Epithelial cell of proximal tubule (primary cell): ENCODE measurements at regions not wholly inside any gene's neighbourhood (a gene's known extent, or its start where the extent isn't known, plus 50 kb on each side); places are given as distances from the start of the nearest gene placed in this dataset.

Source experiments
- DNase-seq: peaks from one replicate; pipeline ENCODE4 v3.0.0-alpha.2; 2011; ENCODE audit warnings: low read depth
- H3K4me3 ChIP-seq: 2 replicates; pipeline ENCODE4 v1.5.1; 2011; ENCODE audit warnings: low read depth, mild to moderate bottlenecking, low read length
- TF ChIP-seq, protein P1 (sequence below): conservative IDR thresholded peaks from 2 replicates; pipeline ENCODE4 v1.5.1; 2012; ENCODE audit warnings: low read depth, mild to moderate bottlenecking, low read length

DNA sequence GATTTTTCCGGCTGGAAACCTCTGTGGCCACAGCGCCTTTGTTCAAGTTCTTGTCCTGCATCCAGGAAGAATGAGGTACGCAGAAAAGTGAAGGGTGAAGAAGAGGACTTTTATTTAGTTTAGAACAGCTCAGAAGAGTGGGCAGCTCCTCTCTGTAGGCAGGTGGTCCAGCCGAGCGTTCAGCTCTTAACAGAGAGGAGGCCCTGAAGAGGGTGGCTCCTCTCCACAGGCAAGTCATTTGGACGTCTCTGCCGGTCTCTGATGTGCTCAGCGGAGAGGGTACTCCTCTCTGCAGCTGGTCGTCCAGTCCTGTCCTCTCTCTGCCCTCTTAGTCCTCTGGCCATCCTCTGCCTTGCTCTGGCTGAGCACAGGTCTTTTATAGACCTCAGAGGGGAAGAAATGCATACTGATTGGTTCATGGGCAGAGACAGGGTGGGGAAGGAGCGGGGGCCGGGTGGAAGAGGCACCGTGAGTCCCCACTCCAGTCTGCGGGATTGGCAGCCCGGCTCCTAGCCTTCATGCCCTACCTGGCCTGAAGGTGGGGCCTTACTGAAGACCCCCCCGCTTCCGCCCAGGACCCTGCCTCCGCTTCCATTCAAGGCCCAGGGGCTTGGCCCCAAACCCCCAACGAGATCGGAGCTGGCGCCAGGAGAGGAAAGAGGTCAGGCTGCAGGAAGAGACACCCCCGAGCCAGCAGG lies 70.0 kb upstream of the NKD1 start:
- DNase-seq, result no peak
- TF ChIP-seq, protein P1, sequence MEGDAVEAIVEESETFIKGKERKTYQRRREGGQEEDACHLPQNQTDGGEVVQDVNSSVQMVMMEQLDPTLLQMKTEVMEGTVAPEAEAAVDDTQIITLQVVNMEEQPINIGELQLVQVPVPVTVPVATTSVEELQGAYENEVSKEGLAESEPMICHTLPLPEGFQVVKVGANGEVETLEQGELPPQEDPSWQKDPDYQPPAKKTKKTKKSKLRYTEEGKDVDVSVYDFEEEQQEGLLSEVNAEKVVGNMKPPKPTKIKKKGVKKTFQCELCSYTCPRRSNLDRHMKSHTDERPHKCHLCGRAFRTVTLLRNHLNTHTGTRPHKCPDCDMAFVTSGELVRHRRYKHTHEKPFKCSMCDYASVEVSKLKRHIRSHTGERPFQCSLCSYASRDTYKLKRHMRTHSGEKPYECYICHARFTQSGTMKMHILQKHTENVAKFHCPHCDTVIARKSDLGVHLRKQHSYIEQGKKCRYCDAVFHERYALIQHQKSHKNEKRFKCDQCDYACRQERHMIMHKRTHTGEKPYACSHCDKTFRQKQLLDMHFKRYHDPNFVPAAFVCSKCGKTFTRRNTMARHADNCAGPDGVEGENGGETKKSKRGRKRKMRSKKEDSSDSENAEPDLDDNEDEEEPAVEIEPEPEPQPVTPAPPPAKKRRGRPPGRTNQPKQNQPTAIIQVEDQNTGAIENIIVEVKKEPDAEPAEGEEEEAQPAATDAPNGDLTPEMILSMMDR, result no peak

GRCh38 chr16:50476486-50477255 lies 71.5 kb upstream of the NKD1 start:
- H3K4me3 ChIP-seq, result no peak overlapping the region
- DNase-seq, result no peak
- TF ChIP-seq, protein P1, result no peak

More for the DNA sequence above, 70.0 kb upstream of the NKD1 start:
- no peak overlapping the region for H3K4me3 ChIP-seq

DNA sequence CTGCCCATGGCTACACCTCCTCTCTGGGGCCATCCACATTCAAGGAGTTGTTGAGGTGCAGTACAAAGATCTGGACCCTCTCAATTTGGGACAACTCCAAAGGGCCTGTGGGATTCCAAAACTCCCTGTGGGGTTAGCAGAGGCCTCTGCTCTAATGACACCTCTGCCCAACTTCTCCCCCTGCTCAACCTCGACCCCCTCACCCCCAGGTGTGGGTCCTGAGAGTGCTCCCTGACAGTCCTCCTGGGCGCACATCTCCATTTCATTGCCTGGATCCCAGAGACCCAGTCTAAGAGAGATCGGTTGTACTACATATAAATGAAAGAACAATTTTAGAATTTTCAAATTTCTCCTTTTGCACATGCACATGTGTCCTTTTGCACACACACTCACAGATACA lies 73.0 kb upstream of the NKD1 start:
- no peak for DNase-seq
- TF ChIP-seq, protein P1, result no peak
- no peak overlapping the region for H3K4me3 ChIP-seq

DNA sequence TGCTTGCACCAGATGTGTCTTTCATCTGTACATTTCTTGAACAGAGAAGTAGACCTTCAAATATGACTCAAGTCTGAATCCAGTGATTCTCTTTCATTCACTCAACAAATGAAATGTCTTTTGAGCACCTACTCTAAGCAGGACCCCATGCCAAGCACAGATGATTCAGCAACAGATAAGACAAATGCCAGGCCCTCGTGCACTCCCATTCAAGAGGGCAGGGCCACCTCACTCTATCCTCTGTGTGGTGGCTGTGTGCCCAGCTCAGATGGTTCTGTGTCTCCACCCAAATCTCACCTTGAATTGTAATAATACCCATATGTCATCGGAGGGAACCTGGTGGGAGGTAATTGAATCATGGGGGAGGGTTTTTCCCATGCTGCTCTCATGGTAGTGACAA lies 74.1 kb upstream of the NKD1 start:
- no peak overlapping the region for H3K4me3 ChIP-seq
- no peak for DNase-seq
- TF ChIP-seq, protein P1, result no peak

- no peak for DNase-seq
- no peak overlapping the region for H3K4me3 ChIP-seq
- TF ChIP-seq, protein P1, result no peak
Observed at GRCh38 chr16:50473356-50473945, 74.7 kb upstream of the NKD1 start.

DNA sequence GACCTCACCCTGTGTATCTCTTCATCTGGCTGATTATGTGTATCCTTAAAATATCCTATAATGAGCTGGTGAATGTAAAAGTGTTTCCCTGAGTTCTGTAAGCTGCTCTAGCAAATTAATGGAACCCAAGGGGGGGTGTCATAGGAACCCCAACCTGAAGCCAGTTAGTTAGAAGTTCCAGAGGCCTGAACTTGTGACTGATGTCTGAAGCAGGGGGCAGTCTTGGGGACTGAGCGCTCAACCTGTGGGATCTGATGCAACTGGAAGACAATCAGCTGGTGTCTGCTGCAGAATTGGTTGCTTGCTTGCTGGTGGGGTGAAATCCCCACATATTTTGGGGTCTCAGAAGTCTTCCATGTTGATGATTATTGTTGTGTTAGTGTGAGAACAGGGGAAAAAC lies 75.7 kb upstream of the NKD1 start:
- H3K4me3 ChIP-seq, result no peak overlapping the region
- no peak for DNase-seq

More for the DNA sequence above, 75.7 kb upstream of the NKD1 start:
- TF ChIP-seq, protein P1, result no peak
